MM.1S (cell line): ENCODE measurements at regions not wholly inside any gene's neighbourhood (a gene's known extent, or its start where the extent isn't known, plus 50 kb on each side); places are given as distances from the start of the nearest gene placed in this dataset.

Experiments
- DNase-seq: peaks from one replicate; pipeline ENCODE4 v3.0.0-alpha.2; 2015
- H2AFZ ChIP-seq: fragments of 300-600 bp; sonication (generic); 2 replicates; pipeline ENCODE4 v1.6.0; 2016; ENCODE audit warnings: antibody characterized with exemption, low read length
- H3F3A ChIP-seq: fragments of 300-600 bp; sonication (generic); 2 replicates; pipeline ENCODE4 v1.6.1; 2016; ENCODE audit warnings: mild to moderate bottlenecking, antibody characterized with exemption, low read length, moderate library complexity, mixed read lengths; ENCODE audit not compliant: insufficient read depth
- H3K27ac ChIP-seq: fragments of 300-600 bp; sonication (generic); 2 replicates; pipeline ENCODE4 v1.5.1; 2016; ENCODE audit warnings: mild to moderate bottlenecking, low read length
- H3K27me3 ChIP-seq: fragments of 300-600 bp; sonication (generic); replicated peaks from 2 replicates; pipeline ENCODE4 v1.6.0; 2016; ENCODE audit warnings: low read length; ENCODE audit not compliant: insufficient read depth
- H3K36me3 ChIP-seq: fragments of 300-600 bp; sonication (generic); replicated peaks from 2 replicates; pipeline ENCODE4 v1.6.1; 2016; ENCODE audit warnings: mild to moderate bottlenecking, low read length, mixed read lengths; ENCODE audit not compliant: insufficient read depth
- H3K4me1 ChIP-seq: fragments of 300-600 bp; sonication (generic); 2 replicates; pipeline ENCODE4 v1.6.1; 2016; ENCODE audit warnings: low read length, mixed read lengths
- H3K4me2 ChIP-seq: fragments of 300-600 bp; sonication (generic); 2 replicates; pipeline ENCODE4 v1.6.0; 2016; ENCODE audit warnings: low read depth, low read length
- H3K4me3 ChIP-seq: fragments of 300-600 bp; sonication (generic); 2 replicates; pipeline ENCODE4 v1.5.1; 2016; ENCODE audit warnings: low read length, mixed read lengths
- H3K79me2 ChIP-seq: fragments of 300-600 bp; sonication (generic); 2 replicates; pipeline ENCODE4 v1.6.1; 2016; ENCODE audit warnings: mixed run types, low read length, mixed read lengths
- H3K9ac ChIP-seq: fragments of 300-600 bp; sonication (generic); 2 replicates; pipeline ENCODE4 v1.6.1; 2016; ENCODE audit warnings: low read length, mixed read lengths
- H3K9me2 ChIP-seq: fragments of 300-600 bp; sonication (generic); replicated peaks from 2 replicates; pipeline ENCODE4 v1.6.1; 2016; ENCODE audit warnings: mild to moderate bottlenecking, low read length, mixed read lengths; ENCODE audit not compliant: insufficient read depth
- H3K9me3 ChIP-seq: fragments of 300-600 bp; sonication (generic); replicated peaks from 2 replicates; pipeline ENCODE4 v1.6.1; 2016; ENCODE audit warnings: mild to moderate bottlenecking, low read length, mixed read lengths; ENCODE audit not compliant: insufficient read depth
- H4K20me1 ChIP-seq: fragments of 300-600 bp; sonication (generic); 2 replicates; pipeline ENCODE4 v1.6.1; 2016; ENCODE audit warnings: mild to moderate bottlenecking, low read length, moderate library complexity, mixed read lengths; ENCODE audit not compliant: insufficient read depth
- CTCF ChIP-seq: fragments of 300-600 bp; sonication (generic); IDR thresholded peaks from 2 replicates; pipeline ENCODE4 v1.5.1; 2016; ENCODE audit warnings: antibody characterized with exemption, low read length, mixed read lengths
- EZH2 ChIP-seq: fragments of 300-600 bp; sonication (generic); optimal IDR thresholded peaks from 2 replicates; pipeline ENCODE3; 2017; ENCODE audit warnings: low read depth, mild to moderate bottlenecking, antibody characterized with exemption, low read length, mixed read lengths
- EZH2phosphoT487 ChIP-seq: fragments of 300-600 bp; sonication (generic); IDR thresholded peaks from 2 replicates; pipeline ENCODE4 v1.6.1; 2018; ENCODE audit warnings: antibody characterized with exemption, low read length

GRCh38 chr1:83011265-83011664 is 987.7 kb downstream of the TTLL7 start:
- H3K9me2 ChIP-seq = no peaks in the 10 kb centered on the region
- no peak for DNase-seq
- H3K79me2 ChIP-seq = no peaks in the 10 kb centered on the region
- H3K4me2 ChIP-seq = no peak overlapping the region
- no peaks in the 10 kb centered on the region for H3K4me1 ChIP-seq
- no peak overlapping the region for H2AFZ ChIP-seq
- no peak overlapping the region for H3K9ac ChIP-seq
- H3F3A ChIP-seq = no peaks in the 10 kb centered on the region
- no peaks in the 10 kb centered on the region for H4K20me1 ChIP-seq
- H3K4me3 ChIP-seq = no peak overlapping the region
- TF ChIP-seq CTCF (no peak), EZH2 (no peak), EZH2phosphoT487 (no peak)
- no peaks in the 10 kb centered on the region for H3K9me3 ChIP-seq
- H3K36me3 ChIP-seq = no peaks in the 10 kb centered on the region
- no peak overlapping the region for H3K27ac ChIP-seq
- H3K27me3 ChIP-seq = no peaks in the 10 kb centered on the region

GRCh38 chr1:83006271-83006670 is 992.7 kb downstream of the TTLL7 start:
- no peak for DNase-seq
- Histone ChIP-seq H3F3A (no peaks in the 10 kb centered on the region), H3K79me2 (no peaks in the 10 kb centered on the region), H3K9me2 (no peaks in the 10 kb centered on the region), H2AFZ (no peak overlapping the region), H4K20me1 (no peaks in the 10 kb centered on the region), H3K9me3 (no peaks in the 10 kb centered on the region), H3K27me3 (no peaks in the 10 kb centered on the region), H3K27ac (no peak overlapping the region), H3K4me3 (no peak overlapping the region), H3K9ac (no peak overlapping the region), H3K36me3 (no peaks in the 10 kb centered on the region), H3K4me1 (no peaks in the 10 kb centered on the region), H3K4me2 (no peak overlapping the region)
- TF ChIP-seq EZH2phosphoT487 (no peak), CTCF (no peak), EZH2 (no peak)

- Histone ChIP-seq H3K9me3 (no peaks in the 10 kb centered on the region), H4K20me1 (no peaks in the 10 kb centered on the region), H3K9me2 (no peaks in the 10 kb centered on the region), H3K36me3 (no peaks in the 10 kb centered on the region), H3K27ac (no peak overlapping the region), H3K4me2 (no peak overlapping the region), H3K27me3 (no peaks in the 10 kb centered on the region), H3F3A (no peaks in the 10 kb centered on the region), H2AFZ (no peak overlapping the region), H3K9ac (no peak overlapping the region), H3K79me2 (no peaks in the 10 kb centered on the region), H3K4me3 (no peak overlapping the region), H3K4me1 (no peaks in the 10 kb centered on the region)
- DNase-seq = no peak
- no peak for TF ChIP-seq EZH2
- TF ChIP-seq CTCF = no peak
- no peak for TF ChIP-seq EZH2phosphoT487
These were observed 998.6 kb downstream of the TTLL7 start for GRCh38 chr1:83000286-83000685.

- Histone ChIP-seq H3K36me3 (no peaks in the 10 kb centered on the region), H3K9me3 (no peaks in the 10 kb centered on the region), H3K9me2 (no peaks in the 10 kb centered on the region), H3K4me2 (no peak overlapping the region), H4K20me1 (no peaks in the 10 kb centered on the region), H3K27ac (no peak overlapping the region), H3K27me3 (no peaks in the 10 kb centered on the region), H3F3A (no peaks in the 10 kb centered on the region), H3K4me1 (0 out of 2 replicates have a peak, but pooled peaks cover 4% of the 10 kb centered on the region), H2AFZ (no peak overlapping the region), H3K9ac (no peak overlapping the region), H3K4me3 (no peak overlapping the region), H3K79me2 (no peaks in the 10 kb centered on the region)
- TF ChIP-seq EZH2 (no peak), EZH2phosphoT487 (no peak), CTCF (no peak)
- DNase-seq = no peak
These were observed 1003.0 kb downstream of the TTLL7 start for GRCh38 chr1:82995951-82996350.
